ENCODE measurements at regions not wholly inside any gene's neighbourhood (a gene's known extent, or its start where the extent isn't known, plus 50 kb on each side); places are given as distances from the start of the nearest gene placed in this dataset.

DNA sequence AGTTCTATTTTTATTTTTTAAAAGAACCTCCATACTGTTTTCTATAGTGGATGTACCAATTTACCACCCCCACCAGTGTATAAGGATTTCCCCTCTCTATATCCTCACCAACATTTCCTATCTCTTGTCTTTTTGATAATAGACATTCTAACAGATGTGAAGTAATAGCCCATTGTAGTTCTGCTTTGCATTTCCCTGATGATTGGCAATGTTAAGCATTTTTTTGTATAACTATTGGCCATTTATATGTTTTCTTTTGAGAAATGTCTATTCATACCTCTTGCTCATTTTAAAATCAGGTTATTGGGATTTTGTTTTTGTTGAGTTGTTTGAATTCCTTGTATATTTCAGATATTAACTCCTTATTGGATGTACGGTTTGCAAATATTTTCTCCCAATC, 251.1 kb upstream of the HTR2C start:
- H2BK12ac ChIP-seq (ENCODE audit: low read length): no peak overlapping the region
- H3K36me3 ChIP-seq (ENCODE audit: control insufficient read depth in 1 of 2, insufficient read depth in 2 of 2, low read length in 2 of 2): no peaks in the 10 kb centered on the region
- no peaks in the 10 kb centered on the region for H3K27me3 ChIP-seq (ENCODE audit: insufficient read depth, low read length)
- no peak overlapping the region for H4K91ac ChIP-seq (ENCODE audit: low read depth, low read length)
- H3K18ac ChIP-seq (ENCODE audit: low read length): no peak overlapping the region
- no peak overlapping the region for H2AK5ac ChIP-seq (ENCODE audit: low read length)
- DNase-seq: no peak
- no peak overlapping the region for H3K27ac ChIP-seq (ENCODE audit: low read depth, low read length)
- H3K23ac ChIP-seq (ENCODE audit: low read length): no peak overlapping the region
- H3K4me1 ChIP-seq (ENCODE audit: control insufficient read depth in 1 of 2, insufficient read depth in 2 of 2, low read length in 2 of 2): no peaks in the 10 kb centered on the region
- H3K9me3 ChIP-seq (ENCODE audit: insufficient read depth, low read depth, low read length): peaks cover 3% of the 10 kb centered on the region
- H2AFZ ChIP-seq (ENCODE audit: insufficient read depth, low read length, poor library complexity): no peak overlapping the region
- no peak overlapping the region for H3K4ac ChIP-seq (ENCODE audit: low read depth, low read length)
- no peak overlapping the region for H2BK120ac ChIP-seq (ENCODE audit: insufficient read depth, low read length, poor library complexity)
- no peak overlapping the region for H3K4me2 ChIP-seq (ENCODE audit: low read length)
- H3K4me3 ChIP-seq (ENCODE audit: low read depth, low read length): no peak overlapping the region
- WGBS (ENCODE audit: extremely low coverage, insufficient coverage, insufficient read length): no CpG with 5 or more reads among the region's 1 CpG
- H3K9ac ChIP-seq (ENCODE audit: low read length): no peak overlapping the region
- H3K14ac ChIP-seq (ENCODE audit: low read length): no peak overlapping the region
- no peak overlapping the region for H2BK5ac ChIP-seq (ENCODE audit: low read depth, low read length, poor library complexity)
- H4K8ac ChIP-seq (ENCODE audit: low read depth, low read length): no peak overlapping the region
- no peaks in the 10 kb centered on the region for H3K79me2 ChIP-seq (ENCODE audit: control insufficient read depth, insufficient read depth, low read length, poor library complexity)
- no peak overlapping the region for H4K12ac ChIP-seq (ENCODE audit: low read depth, low read length)
- H3K79me1 ChIP-seq (ENCODE audit: low read length): no peaks in the 10 kb centered on the region

DNA sequence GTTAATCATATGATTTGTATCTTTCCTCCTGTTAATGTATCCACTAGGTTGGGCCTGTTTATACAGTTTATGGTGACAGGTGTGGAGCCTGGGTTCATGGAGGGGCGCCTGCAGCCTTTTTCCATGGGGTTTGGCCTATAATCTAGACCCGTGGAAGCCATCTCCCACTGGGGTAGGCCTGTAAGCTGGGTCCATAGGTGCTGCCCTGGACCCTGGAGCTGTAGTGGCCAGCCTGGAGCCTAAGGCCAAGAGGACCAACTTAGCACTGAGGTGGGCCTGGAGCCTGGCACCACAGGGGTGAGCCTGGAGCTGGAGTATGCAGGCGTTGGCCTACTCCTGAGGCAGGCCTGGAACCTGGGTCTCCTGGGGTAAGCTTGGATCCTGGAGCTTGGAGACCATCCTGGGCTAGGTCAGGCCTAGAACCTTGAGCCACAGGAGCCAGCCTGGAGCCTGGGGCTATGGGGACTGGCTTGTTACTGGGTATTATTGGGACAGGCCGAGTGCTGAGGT, 249.4 kb upstream of the HTR2C start:
- WGBS (ENCODE audit: extremely low coverage, insufficient coverage, insufficient read length): no CpG with 5 or more reads among the region's 4 CpGs
- no peak overlapping the region for H3K23ac ChIP-seq (ENCODE audit: low read length)
- H2BK5ac ChIP-seq (ENCODE audit: low read depth, low read length, poor library complexity): no peak overlapping the region
- H4K12ac ChIP-seq (ENCODE audit: low read depth, low read length): no peak overlapping the region
- no peak overlapping the region for H3K9ac ChIP-seq (ENCODE audit: low read length)
- peaks cover 3% of the 10 kb centered on the region for H3K9me3 ChIP-seq (ENCODE audit: insufficient read depth, low read depth, low read length)
- H3K4me3 ChIP-seq (ENCODE audit: low read depth, low read length): no peak overlapping the region
- H4K91ac ChIP-seq (ENCODE audit: low read depth, low read length): no peak overlapping the region
- no peak overlapping the region for H2AFZ ChIP-seq (ENCODE audit: insufficient read depth, low read length, poor library complexity)
- no peak overlapping the region for H4K8ac ChIP-seq (ENCODE audit: low read depth, low read length)
- no peak overlapping the region for H3K4ac ChIP-seq (ENCODE audit: low read depth, low read length)
- no peak overlapping the region for H3K4me2 ChIP-seq (ENCODE audit: low read length)
- H3K36me3 ChIP-seq (ENCODE audit: control insufficient read depth in 1 of 2, insufficient read depth in 2 of 2, low read length in 2 of 2): no peaks in the 10 kb centered on the region
- no peaks in the 10 kb centered on the region for H3K79me2 ChIP-seq (ENCODE audit: control insufficient read depth, insufficient read depth, low read length, poor library complexity)
- H3K4me1 ChIP-seq (ENCODE audit: control insufficient read depth in 1 of 2, insufficient read depth in 2 of 2, low read length in 2 of 2): no peaks in the 10 kb centered on the region
- no peak overlapping the region for H3K18ac ChIP-seq (ENCODE audit: low read length)
- H2AK5ac ChIP-seq (ENCODE audit: low read length): no peak overlapping the region
- no peaks in the 10 kb centered on the region for H3K79me1 ChIP-seq (ENCODE audit: low read length)
- H2BK12ac ChIP-seq (ENCODE audit: low read length): no peak overlapping the region
- no peak overlapping the region for H3K14ac ChIP-seq (ENCODE audit: low read length)
- DNase-seq: no peak
- no peaks in the 10 kb centered on the region for H3K27me3 ChIP-seq (ENCODE audit: insufficient read depth, low read length)
- no peak overlapping the region for H3K27ac ChIP-seq (ENCODE audit: low read depth, low read length)
- H2BK120ac ChIP-seq (ENCODE audit: insufficient read depth, low read length, poor library complexity): no peak overlapping the region

DNA sequence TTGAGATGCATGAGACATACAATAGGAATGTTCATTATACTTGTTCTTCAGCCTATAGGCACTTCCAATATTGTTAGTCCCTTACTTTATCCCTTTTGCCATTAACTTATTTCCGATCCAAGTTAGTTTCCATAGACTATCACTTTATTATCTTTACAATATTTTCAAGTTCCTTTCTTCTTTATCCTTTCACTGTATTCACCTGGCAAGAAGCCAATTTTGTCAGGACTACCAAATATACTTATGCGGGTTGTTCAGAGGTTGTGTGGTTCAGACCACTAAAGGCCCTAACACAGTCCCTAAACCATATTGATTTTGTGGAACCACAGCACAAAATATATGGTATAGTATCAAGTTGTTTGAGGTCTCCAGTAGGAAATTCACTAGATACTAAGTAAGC, 245.0 kb upstream of the HTR2C start:
- no peak overlapping the region for H2AK5ac ChIP-seq (ENCODE audit: low read length)
- H3K27me3 ChIP-seq (ENCODE audit: insufficient read depth, low read length): no peaks in the 10 kb centered on the region
- H2AFZ ChIP-seq (ENCODE audit: insufficient read depth, low read length, poor library complexity): no peak overlapping the region
- WGBS (ENCODE audit: extremely low coverage, insufficient coverage, insufficient read length): no CpG with 5 or more reads among the region's 2 CpGs
- no peak overlapping the region for H3K18ac ChIP-seq (ENCODE audit: low read length)
- no peaks in the 10 kb centered on the region for H3K79me2 ChIP-seq (ENCODE audit: control insufficient read depth, insufficient read depth, low read length, poor library complexity)
- no peak overlapping the region for H4K91ac ChIP-seq (ENCODE audit: low read depth, low read length)
- H4K12ac ChIP-seq (ENCODE audit: low read depth, low read length): no peak overlapping the region
- H3K79me1 ChIP-seq (ENCODE audit: low read length): no peaks in the 10 kb centered on the region
- no peaks in the 10 kb centered on the region for H3K36me3 ChIP-seq (ENCODE audit: control insufficient read depth in 1 of 2, insufficient read depth in 2 of 2, low read length in 2 of 2)
- no peaks in the 10 kb centered on the region for H3K4me1 ChIP-seq (ENCODE audit: control insufficient read depth in 1 of 2, insufficient read depth in 2 of 2, low read length in 2 of 2)
- H3K9me3 ChIP-seq (ENCODE audit: insufficient read depth, low read depth, low read length): peaks cover 3% of the 10 kb centered on the region
- H2BK5ac ChIP-seq (ENCODE audit: low read depth, low read length, poor library complexity): no peak overlapping the region
- H3K4me2 ChIP-seq (ENCODE audit: low read length): no peak overlapping the region
- no peak overlapping the region for H3K14ac ChIP-seq (ENCODE audit: low read length)
- H2BK120ac ChIP-seq (ENCODE audit: insufficient read depth, low read length, poor library complexity): no peak overlapping the region
- no peak overlapping the region for H3K4me3 ChIP-seq (ENCODE audit: low read depth, low read length)
- no peak overlapping the region for H3K4ac ChIP-seq (ENCODE audit: low read depth, low read length)
- no peak overlapping the region for H3K9ac ChIP-seq (ENCODE audit: low read length)
- no peak overlapping the region for H2BK12ac ChIP-seq (ENCODE audit: low read length)
- no peak overlapping the region for H3K27ac ChIP-seq (ENCODE audit: low read depth, low read length)
- H4K8ac ChIP-seq (ENCODE audit: low read depth, low read length): no peak overlapping the region
- no peak overlapping the region for H3K23ac ChIP-seq (ENCODE audit: low read length)
- DNase-seq: no peak

DNA sequence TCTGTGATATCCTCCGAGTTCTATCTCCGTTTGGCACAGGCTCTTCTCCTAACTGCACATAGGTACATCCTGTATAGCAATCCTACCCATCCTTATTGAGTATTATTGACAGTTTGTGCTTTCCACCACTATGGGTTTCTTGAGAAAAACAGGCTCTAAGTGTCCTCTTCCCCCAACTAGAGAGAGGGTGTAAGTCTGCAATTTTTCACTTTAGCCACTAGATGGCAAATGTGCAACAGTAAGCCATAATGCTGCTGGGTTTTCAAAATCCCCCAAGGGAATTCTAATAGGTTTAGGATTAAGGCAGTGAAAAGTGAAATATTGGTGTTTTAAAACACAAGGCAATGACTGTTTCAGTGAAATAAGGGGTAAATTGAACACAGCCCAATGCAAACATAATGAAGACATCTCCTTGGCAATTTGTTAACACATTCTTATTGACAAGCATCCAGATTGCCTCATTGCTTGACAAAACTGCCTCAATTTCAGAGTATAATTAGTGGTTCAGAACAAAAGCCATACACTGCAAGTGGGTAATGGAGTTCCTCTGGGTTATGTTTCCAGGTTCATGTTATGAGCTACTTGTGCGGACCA, 239.0 kb upstream of the HTR2C start:
- no peaks in the 10 kb centered on the region for H3K9me3 ChIP-seq (ENCODE audit: insufficient read depth, low read depth, low read length)
- no peaks in the 10 kb centered on the region for H3K79me1 ChIP-seq (ENCODE audit: low read length)
- no peak overlapping the region for H4K12ac ChIP-seq (ENCODE audit: low read depth, low read length)
- no peak overlapping the region for H3K4ac ChIP-seq (ENCODE audit: low read depth, low read length)
- no peak overlapping the region for H3K18ac ChIP-seq (ENCODE audit: low read length)
- H2BK120ac ChIP-seq (ENCODE audit: insufficient read depth, low read length, poor library complexity): no peak overlapping the region
- no peak overlapping the region for H3K4me2 ChIP-seq (ENCODE audit: low read length)
- H2BK5ac ChIP-seq (ENCODE audit: low read depth, low read length, poor library complexity): no peak overlapping the region
- H3K27me3 ChIP-seq (ENCODE audit: insufficient read depth, low read length): no peaks in the 10 kb centered on the region
- H3K4me1 ChIP-seq (ENCODE audit: control insufficient read depth in 1 of 2, insufficient read depth in 2 of 2, low read length in 2 of 2): no peaks in the 10 kb centered on the region
- no peaks in the 10 kb centered on the region for H3K79me2 ChIP-seq (ENCODE audit: control insufficient read depth, insufficient read depth, low read length, poor library complexity)
- H3K9ac ChIP-seq (ENCODE audit: low read length): no peak overlapping the region
- H2BK12ac ChIP-seq (ENCODE audit: low read length): no peak overlapping the region
- H2AK5ac ChIP-seq (ENCODE audit: low read length): no peak overlapping the region
- H4K8ac ChIP-seq (ENCODE audit: low read depth, low read length): no peak overlapping the region
- no peak overlapping the region for H4K91ac ChIP-seq (ENCODE audit: low read depth, low read length)
- no peak overlapping the region for H3K14ac ChIP-seq (ENCODE audit: low read length)
- H3K36me3 ChIP-seq (ENCODE audit: control insufficient read depth in 1 of 2, insufficient read depth in 2 of 2, low read length in 2 of 2): no peaks in the 10 kb centered on the region
- H3K27ac ChIP-seq (ENCODE audit: low read depth, low read length): no peak overlapping the region
- peak in 1 of 2 donors; percentile 61 for DNase-seq
- no peak overlapping the region for H2AFZ ChIP-seq (ENCODE audit: insufficient read depth, low read length, poor library complexity)
- no CpG with 5 or more reads among the region's 3 CpGs for WGBS (ENCODE audit: extremely low coverage, insufficient coverage, insufficient read length)
- no peak overlapping the region for H3K23ac ChIP-seq (ENCODE audit: low read length)
- no peak overlapping the region for H3K4me3 ChIP-seq (ENCODE audit: low read depth, low read length)

Measured in trophoblast cell (in vitro differentiated cells and primary cell).